ENCODE measurements at regions not wholly inside any gene's neighbourhood (a gene's known extent, or its start where the extent isn't known, plus 50 kb on each side); places are given as distances from the start of the nearest gene placed in this dataset.

- no peak for TF ChIP-seq EZH2 (IDR thresholded peaks at IDR 0.05; ENCODE audit: insufficient read depth, poor library complexity, severe bottlenecking)
- no peak for TF ChIP-seq EZH2phosphoT487 (IDR thresholded peaks at IDR 0.05; ENCODE audit: insufficient read depth, low read depth)
Measured at GRCh38 chr4:144547678-144548298, 98.2 kb upstream of the HHIP start.
